Endodermal cell (in vitro differentiated cells): ENCODE measurements at regions not wholly inside any gene's neighbourhood (a gene's known extent, or its start where the extent isn't known, plus 50 kb on each side); places are given as distances from the start of the nearest gene placed in this dataset.

ENCODE experiments used
- DNase-seq: peaks from one replicate; pipeline ENCODE4 v3.0.0-alpha.2; 2017
- H3K27ac ChIP-seq: 2 replicates; pipeline ENCODE4 v1.5.1; 2013; ENCODE audit warnings: mild to moderate bottlenecking, low read depth, low read length, moderate library complexity
- H3K27me3 ChIP-seq: 2 replicates; pipeline ENCODE4 v1.6.1; 2013; ENCODE audit warnings: mild to moderate bottlenecking, low read length, moderate library complexity; ENCODE audit not compliant: insufficient read depth, control insufficient read depth, poor library complexity, severe bottlenecking
- H3K36me3 ChIP-seq: 2 replicates; pipeline ENCODE4 v1.7.0; 2013; ENCODE audit warnings: mild to moderate bottlenecking, low read length, moderate library complexity; ENCODE audit not compliant: control insufficient read depth, insufficient read depth
- H3K4me1 ChIP-seq: one replicate; pipeline ENCODE4 v1.7.0; 2013; ENCODE audit warnings: low read length; ENCODE audit not compliant: control insufficient read depth, insufficient read depth
- H3K4me3 ChIP-seq: 2 replicates; pipeline ENCODE4 v1.5.1; 2013; ENCODE audit warnings: mild to moderate bottlenecking, low read length, moderate library complexity
- H3K9ac ChIP-seq: 2 replicates; pipeline ENCODE4 v1.6.1; 2013; ENCODE audit warnings: mild to moderate bottlenecking, low read length, moderate library complexity; ENCODE audit not compliant: poor library complexity, severe bottlenecking; ENCODE audit errors: extremely low read depth
- H3K9me3 ChIP-seq: 2 replicates; pipeline ENCODE4 v1.6.1; 2013; ENCODE audit warnings: mild to moderate bottlenecking, low read length, moderate library complexity; ENCODE audit not compliant: control insufficient read depth
- H3K27ac Mint-ChIP-seq: 2 replicates; pipeline ENCODE4 v1.8.0; 2020; ENCODE audit warnings: mixed read lengths
- H3K27me3 Mint-ChIP-seq: 2 replicates; pipeline ENCODE4 v1.8.0; 2021; ENCODE audit warnings: mild to moderate bottlenecking, mixed read lengths; ENCODE audit not compliant: insufficient read depth
- H3K36me3 Mint-ChIP-seq: 2 replicates; pipeline ENCODE4 v1.8.0; 2020; ENCODE audit warnings: low read depth, mixed read lengths
- H3K4me1 Mint-ChIP-seq: 2 replicates; pipeline ENCODE4 v1.8.0; 2020; ENCODE audit warnings: mixed read lengths
- H3K4me3 Mint-ChIP-seq: 2 replicates; pipeline ENCODE4 v1.8.0; 2020; ENCODE audit warnings: mild to moderate bottlenecking, moderate library complexity, mixed read lengths
- H3K9me3 Mint-ChIP-seq: 2 replicates; pipeline ENCODE4 v1.8.0; 2020; ENCODE audit warnings: mild to moderate bottlenecking, mixed read lengths
- CTCF ChIP-seq: fragments of 200-600 bp; sonication (generic); conservative IDR thresholded peaks from 2 replicates; pipeline ENCODE4 v1.5.0; 2021; ENCODE audit warnings: antibody characterized with exemption, mild to moderate bottlenecking
- WGBS, 2 experiments: methylation state at CpG; one replicate each; pipeline versions ENCODE4 v1.1.5 to v1.1.7; 2013; ENCODE audit warnings: missing lambda C conversion rate in 2 of 2, mixed read lengths in 1 of 2; ENCODE audit not compliant: insufficient coverage in 1 of 2, insufficient read length in 1 of 2; 5-methylcytosine and 5-hydroxymethylcytosine counted together

GRCh38 chr2:234590076-234590475, 93.2 kb upstream of the ARL4C start:
- H3K27me3 Mint-ChIP-seq, result no peaks in the 10 kb centered on the region
- no peak overlapping the region for H3K9ac ChIP-seq
- WGBS, 2 experiments, result 93 to 94% methylated on average over 3 of the region's 3 CpGs
- H3K4me1 ChIP-seq, result no peaks in the 10 kb centered on the region
- no peak overlapping the region for H3K27ac ChIP-seq
- H3K4me3 ChIP-seq, result no peak overlapping the region
- DNase-seq, result no peak
- no peak for TF ChIP-seq CTCF
- no peaks in the 10 kb centered on the region for H3K36me3 ChIP-seq
- H3K4me3 Mint-ChIP-seq, result no peak overlapping the region
- H3K9me3 ChIP-seq, result no peaks in the 10 kb centered on the region
- no peaks in the 10 kb centered on the region for H3K27me3 ChIP-seq
- no peaks in the 10 kb centered on the region for H3K4me1 Mint-ChIP-seq
- no peaks in the 10 kb centered on the region for H3K9me3 Mint-ChIP-seq
- H3K36me3 Mint-ChIP-seq, result no peaks in the 10 kb centered on the region
- no peak overlapping the region for H3K27ac Mint-ChIP-seq

- no peaks in the 10 kb centered on the region for H3K4me1 Mint-ChIP-seq
- no peak overlapping the region for H3K9ac ChIP-seq
- peak overlapping the region; percentile 55 for H3K27ac ChIP-seq
- no peaks in the 10 kb centered on the region for H3K9me3 ChIP-seq
- H3K4me3 Mint-ChIP-seq, result no peak overlapping the region
- no peak overlapping the region for H3K27ac Mint-ChIP-seq
- H3K4me3 ChIP-seq, result no peak overlapping the region
- no peaks in the 10 kb centered on the region for H3K4me1 ChIP-seq
- no peak for TF ChIP-seq CTCF
- H3K27me3 ChIP-seq, result no peaks in the 10 kb centered on the region
- no peaks in the 10 kb centered on the region for H3K36me3 ChIP-seq
- no peaks in the 10 kb centered on the region for H3K9me3 Mint-ChIP-seq
- no peak for DNase-seq
- H3K36me3 Mint-ChIP-seq, result no peaks in the 10 kb centered on the region
- WGBS, 2 experiments, result 89 to 94% methylated on average over 4 of the region's 4 CpGs
- no peaks in the 10 kb centered on the region for H3K27me3 Mint-ChIP-seq
Measured at GRCh38 chr2:234588054-234588430, 91.2 kb upstream of the ARL4C start.

- H3K4me3 ChIP-seq, result no peak overlapping the region
- Mint-ChIP-seq H3K27ac (no peak overlapping the region), H3K4me1 (no peaks in the 10 kb centered on the region), H3K9me3 (no peaks in the 10 kb centered on the region), H3K36me3 (no peaks in the 10 kb centered on the region), H3K27me3 (no peaks in the 10 kb centered on the region), H3K4me3 (no peak overlapping the region)
- DNase-seq, result no peak
- H3K9ac ChIP-seq, result no peak overlapping the region
- no peaks in the 10 kb centered on the region for H3K36me3 ChIP-seq
- no peaks in the 10 kb centered on the region for H3K9me3 ChIP-seq
- WGBS, 2 experiments, result 57 to 83% methylated on average over 6 of the region's 6 CpGs
- TF ChIP-seq CTCF, result no peak
- peak overlapping the region; percentile 55 for H3K27ac ChIP-seq
- H3K4me1 ChIP-seq, result no peaks in the 10 kb centered on the region
- no peaks in the 10 kb centered on the region for H3K27me3 ChIP-seq
Measured at GRCh38 chr2:234587341-234588053, 90.6 kb upstream of the ARL4C start.
